HG03045 (cell line): ENCODE measurements at regions not wholly inside any gene's neighbourhood (a gene's known extent, or its start where the extent isn't known, plus 50 kb on each side); places are given as distances from the start of the nearest gene placed in this dataset.
"Not testable (repeated sequence)": the region's sequence is repeated elsewhere in the genome, so short reads cannot be mapped to it uniquely, and the experiment has no call there.

Experiments used
- ATAC-seq: cut with Tn5 transposase; IDR thresholded peaks from one replicate; pipeline ENCODE4 v1.9.1; 2021; ENCODE audit warnings: mild to moderate bottlenecking, moderate library complexity; ENCODE audit not compliant: unreplicated experiment

DNA sequence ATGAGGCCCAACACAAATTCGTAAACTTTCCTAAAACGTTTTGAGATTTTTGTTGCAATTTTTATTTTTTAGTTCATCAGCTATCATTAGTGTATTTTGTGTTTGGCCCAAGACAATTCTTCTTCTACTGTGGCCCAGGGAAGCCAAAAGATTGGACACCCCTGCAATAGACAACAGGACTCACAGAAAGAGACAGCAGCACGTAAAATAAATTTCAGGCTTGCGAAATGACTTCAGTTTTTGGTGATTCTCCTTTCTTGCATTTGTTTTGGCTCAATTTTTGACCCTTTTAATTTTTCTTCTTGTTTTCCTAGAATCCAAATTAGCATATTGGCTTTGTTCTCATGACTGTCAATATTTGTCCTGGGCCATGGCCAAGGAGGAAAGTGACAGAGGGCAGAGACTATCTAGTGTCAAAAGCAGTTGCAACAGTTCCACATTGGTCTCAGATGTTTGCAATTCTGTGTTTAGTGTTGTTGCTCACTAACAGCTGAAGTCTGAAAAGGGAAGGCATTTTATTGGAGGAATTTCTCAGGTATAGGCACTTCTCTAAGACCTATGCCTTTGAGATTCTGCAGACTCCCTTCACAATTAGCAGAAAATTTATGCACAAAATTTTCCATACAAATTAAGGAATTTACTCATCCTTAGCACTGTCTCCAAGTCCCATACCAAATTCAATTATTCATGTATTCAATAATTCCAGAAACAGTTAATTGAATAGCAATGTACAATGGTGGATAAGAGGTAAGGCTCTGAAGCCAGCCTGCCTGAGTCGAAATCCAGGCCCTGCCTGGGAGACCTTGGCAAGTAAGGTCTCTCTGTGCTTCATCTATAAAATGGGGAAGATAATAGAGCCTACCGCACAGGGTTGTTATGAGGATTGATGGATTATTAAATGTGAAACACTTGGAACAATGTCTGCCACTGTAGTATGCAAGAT is 160.9 kb upstream of the IVNS1ABP start:
- ATAC-seq: no peak

DNA sequence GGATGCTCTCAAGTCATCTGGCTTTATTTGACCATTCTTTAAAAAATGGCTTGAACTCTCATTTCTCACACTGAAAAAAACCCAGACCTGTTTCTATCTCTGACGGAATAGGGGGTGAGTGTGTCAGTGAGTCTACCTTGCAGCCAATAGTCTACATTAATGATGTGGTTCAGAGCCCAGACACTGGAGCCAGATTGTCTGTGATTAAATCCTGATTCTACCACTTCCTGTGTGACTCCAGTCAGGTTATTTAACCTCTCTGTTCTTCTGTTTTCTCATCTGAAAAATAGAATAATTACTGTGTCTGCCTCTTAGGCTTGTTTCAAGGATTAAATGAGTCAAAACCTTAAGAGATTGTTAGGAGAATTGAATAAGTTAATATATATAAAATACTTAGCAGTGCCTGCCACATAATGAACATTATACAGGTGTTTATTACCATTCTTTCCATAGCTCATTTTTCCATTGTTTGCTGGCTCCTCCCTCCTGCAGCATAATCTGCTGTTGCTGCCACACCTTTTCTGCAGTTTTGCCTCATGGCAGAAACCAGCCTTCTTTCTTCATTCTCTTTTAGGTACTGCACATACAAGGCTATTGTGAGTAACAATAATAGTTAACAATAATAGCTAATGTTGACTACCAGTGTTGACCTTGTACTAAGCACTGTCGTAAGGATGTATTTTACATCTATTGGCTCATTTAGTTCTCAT is 157.6 kb upstream of the IVNS1ABP start:
- no peak for ATAC-seq

DNA sequence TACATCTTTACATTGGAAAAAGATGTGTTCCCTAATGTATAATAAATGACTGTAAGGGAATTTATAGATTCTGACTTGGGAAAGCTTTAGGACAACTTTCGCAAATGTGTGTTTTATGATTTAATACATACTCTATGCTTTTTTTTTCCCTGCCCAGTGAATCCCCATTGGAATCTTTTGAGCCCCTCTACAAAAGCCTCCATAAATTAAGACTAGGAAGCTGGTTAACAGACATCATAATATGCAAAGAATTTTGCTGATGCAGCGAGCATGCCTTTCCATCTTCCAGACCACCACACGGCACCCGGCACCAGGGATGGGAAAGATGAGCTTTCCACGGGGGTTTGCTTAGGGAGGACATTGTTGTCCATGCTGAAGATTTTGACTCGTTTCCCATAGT is 156.1 kb upstream of the IVNS1ABP start:
- ATAC-seq: no peak

GRCh38 chr1:185468626-185469025 is 151.6 kb upstream of the IVNS1ABP start:
- no peak for ATAC-seq

GRCh38 chr1:185467122-185467521 is 150.1 kb upstream of the IVNS1ABP start:
- no peak for ATAC-seq

GRCh38 chr1:185464777-185465176 is 147.7 kb upstream of the IVNS1ABP start:
- ATAC-seq: no peak

GRCh38 chr1:185463433-185463832 is 146.4 kb upstream of the IVNS1ABP start:
- ATAC-seq: no peak

DNA sequence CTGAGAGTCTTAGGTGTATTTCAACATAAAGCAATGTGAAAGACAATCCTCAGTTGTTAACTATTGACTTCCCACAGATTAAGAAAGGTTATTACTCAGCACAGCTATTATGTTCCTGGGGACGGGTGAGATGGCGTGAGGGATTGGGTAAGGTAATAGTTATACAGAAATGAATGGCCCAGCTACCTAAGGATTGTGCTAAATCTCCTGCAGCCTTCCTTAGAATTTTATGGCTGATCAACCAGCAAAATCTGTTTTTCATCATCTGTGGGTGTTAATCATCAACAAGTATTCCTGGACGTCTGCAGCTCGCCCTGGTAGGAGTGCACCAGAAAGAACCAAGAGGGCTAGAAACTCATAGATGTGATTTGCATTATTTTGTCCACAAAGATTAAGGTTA is 146.0 kb upstream of the IVNS1ABP start:
- no peak for ATAC-seq

- not testable (repeated sequence) for ATAC-seq
These were observed 143.7 kb upstream of the IVNS1ABP start for GRCh38 chr1:185460723-185461122.

DNA sequence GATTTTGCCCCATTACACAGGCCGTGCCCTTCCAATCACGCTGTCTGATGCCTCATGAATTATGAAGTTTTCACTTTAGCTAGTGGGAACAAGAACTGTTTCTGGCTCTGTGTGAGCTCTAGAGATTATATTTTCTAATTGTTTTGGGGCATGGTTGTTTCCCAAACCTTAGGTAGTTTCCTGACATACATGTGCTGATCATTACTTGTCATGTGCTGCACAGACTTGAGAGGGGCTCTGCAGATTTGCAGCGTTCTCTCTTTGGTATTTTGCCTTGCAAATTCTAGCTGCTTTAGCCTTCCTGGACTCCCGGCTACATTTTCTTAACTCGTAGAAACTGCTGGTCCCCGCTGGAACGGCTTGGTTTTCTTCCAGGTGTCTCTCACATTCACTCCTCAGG is 142.1 kb upstream of the IVNS1ABP start:
- ATAC-seq: no peak

GRCh38 chr1:185458670-185459069 is 141.6 kb upstream of the IVNS1ABP start:
- no peak for ATAC-seq

GRCh38 chr1:185453496-185454192 is 136.6 kb upstream of the IVNS1ABP start:
- no peak for ATAC-seq

GRCh38 chr1:185450917-185451316 is 133.9 kb upstream of the IVNS1ABP start:
- no peak for ATAC-seq

DNA sequence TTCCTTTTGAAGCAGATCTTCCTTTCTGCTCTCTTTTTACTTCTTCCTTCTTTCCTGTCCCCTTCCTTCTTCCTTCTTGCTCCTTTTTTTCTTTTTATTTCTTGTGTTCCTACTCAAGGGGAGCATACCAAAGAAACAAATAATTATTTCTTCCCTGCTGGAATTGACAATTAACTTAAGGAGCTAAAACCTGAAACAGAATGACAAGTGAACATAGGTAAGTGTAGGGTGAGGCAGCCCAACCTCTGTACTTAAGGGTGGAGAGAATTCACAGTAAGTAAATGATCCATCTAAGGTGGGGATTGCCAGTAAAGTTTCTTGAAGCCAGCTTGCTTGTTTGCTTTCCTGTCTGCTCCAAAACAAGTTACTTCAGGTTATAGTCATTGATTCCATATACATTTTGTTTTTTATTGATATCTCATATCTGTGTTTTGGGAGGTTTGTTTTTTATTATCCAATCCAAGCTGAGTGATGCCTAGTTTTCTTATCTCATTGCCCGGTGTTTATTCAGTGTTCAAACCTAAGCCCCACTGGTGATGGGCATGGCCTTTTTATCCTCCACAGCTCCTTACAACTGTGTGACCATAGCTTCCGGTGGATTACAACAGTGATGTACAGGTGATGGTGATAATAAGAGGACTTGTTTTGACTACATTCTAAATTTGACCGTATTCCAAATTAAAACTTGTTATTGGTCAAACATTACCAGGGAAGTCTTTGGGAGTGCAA is 133.2 kb upstream of the IVNS1ABP start:
- no peak for ATAC-seq

GRCh38 chr1:185449378-185450059 is 132.5 kb upstream of the IVNS1ABP start:
- no peak for ATAC-seq

GRCh38 chr1:185448591-185449186 is 131.6 kb upstream of the IVNS1ABP start:
- ATAC-seq: no peak

GRCh38 chr1:185446131-185446530 is 129.1 kb upstream of the IVNS1ABP start:
- no peak for ATAC-seq

GRCh38 chr1:185445594-185445993 is 128.6 kb upstream of the IVNS1ABP start:
- ATAC-seq: no peak

- ATAC-seq: no peak
These were observed 127.6 kb upstream of the IVNS1ABP start for GRCh38 chr1:185444676-185445075.

- ATAC-seq: no peak
These were observed 125.0 kb upstream of the IVNS1ABP start for GRCh38 chr1:185442050-185442449.
